Stomach (tissue), 4 donors: ENCODE measurements at regions not wholly inside any gene's neighbourhood (a gene's known extent, or its start where the extent isn't known, plus 50 kb on each side); places are given as distances from the start of the nearest gene placed in this dataset.

Experiments
- CTCF ChIP-seq, 7 experiments: fragments of 450-650 bp in 4 of 7; fragments of 200-600 bp in 3 of 7; sonication (generic) in 3 of 7; IDR thresholded peaks; one replicate each; pipeline ENCODE4 v1.5.1; 2016 to 2019; ENCODE audit warnings: antibody characterized with exemption in 7 of 7, control low read depth in 2 of 7, mild to moderate bottlenecking in 1 of 7
- EP300 ChIP-seq: sonication (generic); formaldehyde crosslinking; IDR thresholded peaks from one replicate; pipeline ENCODE4 v1.6.1; 2017; ENCODE audit warnings: antibody characterized with exemption
- POLR2AphosphoS5 ChIP-seq, 3 donors: sonication (generic); formaldehyde crosslinking; IDR thresholded peaks; one replicate each; pipeline ENCODE4 v1.6.1; 2016; ENCODE audit warnings: antibody characterized with exemption in 3 of 3

- no peak for TF ChIP-seq POLR2AphosphoS5 (IDR thresholded peaks at IDR 0.05)
- no peak for TF ChIP-seq EP300
- no peak for TF ChIP-seq CTCF (IDR thresholded peaks at IDR 0.05)
These were observed 183.0 kb upstream of the THBS1 start for GRCh38 chr15:39397883-39398282.
